ENCODE measurements at regions not wholly inside any gene's neighbourhood (a gene's known extent, or its start where the extent isn't known, plus 50 kb on each side); places are given as distances from the start of the nearest gene placed in this dataset.

DNA sequence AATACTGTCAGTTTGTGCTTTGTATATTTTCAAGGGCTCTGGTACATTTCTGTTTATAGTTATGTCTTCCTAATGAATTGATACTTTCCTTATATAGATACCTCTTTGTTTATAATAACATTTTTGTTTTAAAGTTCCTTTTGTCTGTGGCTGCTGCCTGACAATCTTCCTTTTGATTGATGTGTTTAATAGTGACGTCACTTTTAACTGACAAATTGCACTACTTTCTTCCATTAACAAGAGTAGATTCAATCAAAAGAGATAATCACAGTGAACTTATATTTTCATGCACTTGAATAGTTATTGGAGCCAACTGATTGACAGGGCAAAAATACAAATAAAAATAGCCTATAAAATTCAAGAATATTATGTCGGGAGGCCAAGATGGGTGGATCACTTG, 371.7 kb downstream of the ANXA1 start:
- H3K27me3 ChIP-seq (replicated peaks in 1 of 4; ENCODE audit: control extremely low read depth in 1 of 4, control insufficient read depth in 3 of 4, insufficient read depth in 4 of 4, low read length in 3 of 4): no peaks in the 10 kb centered on the region
- Mint-ChIP-seq H3K27me3 (no peaks in the 10 kb centered on the region), H3K4me3 (no peak overlapping the region), H3K27ac (no peak overlapping the region), H3K9me3 (ENCODE audit: insufficient read depth) (no peaks in the 10 kb centered on the region), H3K4me1 (no peaks in the 10 kb centered on the region)
- intact Hi-C loops (cut with micrococcal nuclease): no loop called here
- ChIA-PET POLR2A (no interaction called here), CTCF (no interaction called here)
- no peaks in the 10 kb centered on the region for H3K36me3 ChIP-seq (replicated peaks in 1 of 2; ENCODE audit: control extremely low read depth in 1 of 2, control insufficient read depth in 1 of 2, extremely low read depth in 1 of 2, insufficient read depth in 2 of 2, low read length in 1 of 2)
- no peaks in the 10 kb centered on the region for H4K20me1 ChIP-seq (ENCODE audit: control insufficient read depth, insufficient read depth, low read length, poor library complexity, severe bottlenecking)
- H3K27ac ChIP-seq (ENCODE audit: low read length in 2 of 2): no peak overlapping the region
- no peak overlapping the region for H3K4me2 ChIP-seq (replicated peaks; ENCODE audit: low read depth, low read length, poor library complexity, severe bottlenecking)
- no peak overlapping the region for H3K9ac ChIP-seq (ENCODE audit: low read length)
- ATAC-seq (ENCODE audit: low read depth) (no peak), DNase-seq (no peak)
- no peak for TF ChIP-seq EZH2 (IDR thresholded peaks at IDR 0.05; ENCODE audit: borderline replicate concordance, insufficient read depth, low read depth, low read length, poor library complexity, severe bottlenecking)
- TF ChIP-seq, protein P1, sequence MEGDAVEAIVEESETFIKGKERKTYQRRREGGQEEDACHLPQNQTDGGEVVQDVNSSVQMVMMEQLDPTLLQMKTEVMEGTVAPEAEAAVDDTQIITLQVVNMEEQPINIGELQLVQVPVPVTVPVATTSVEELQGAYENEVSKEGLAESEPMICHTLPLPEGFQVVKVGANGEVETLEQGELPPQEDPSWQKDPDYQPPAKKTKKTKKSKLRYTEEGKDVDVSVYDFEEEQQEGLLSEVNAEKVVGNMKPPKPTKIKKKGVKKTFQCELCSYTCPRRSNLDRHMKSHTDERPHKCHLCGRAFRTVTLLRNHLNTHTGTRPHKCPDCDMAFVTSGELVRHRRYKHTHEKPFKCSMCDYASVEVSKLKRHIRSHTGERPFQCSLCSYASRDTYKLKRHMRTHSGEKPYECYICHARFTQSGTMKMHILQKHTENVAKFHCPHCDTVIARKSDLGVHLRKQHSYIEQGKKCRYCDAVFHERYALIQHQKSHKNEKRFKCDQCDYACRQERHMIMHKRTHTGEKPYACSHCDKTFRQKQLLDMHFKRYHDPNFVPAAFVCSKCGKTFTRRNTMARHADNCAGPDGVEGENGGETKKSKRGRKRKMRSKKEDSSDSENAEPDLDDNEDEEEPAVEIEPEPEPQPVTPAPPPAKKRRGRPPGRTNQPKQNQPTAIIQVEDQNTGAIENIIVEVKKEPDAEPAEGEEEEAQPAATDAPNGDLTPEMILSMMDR (IDR thresholded peaks at IDR 0.05): no peak
- no peak overlapping the region for H3K4me3 ChIP-seq (ENCODE audit: control extremely low read depth in 1 of 5, extremely low read depth in 1 of 5, insufficient read depth in 1 of 5, low read depth in 2 of 5, low read length in 4 of 5)
- no peak overlapping the region for H2AFZ ChIP-seq (ENCODE audit: insufficient read depth, low read depth, low read length, poor library complexity, severe bottlenecking)
- no peaks in the 10 kb centered on the region for H3K79me2 ChIP-seq (ENCODE audit: control insufficient read depth, insufficient read depth, low read length)
- 100% methylated on average over 1 of the region's 2 CpGs for WGBS (ENCODE audit: insufficient coverage)
- no peaks in the 10 kb centered on the region for H3K4me1 ChIP-seq (ENCODE audit: control insufficient read depth in 2 of 2, insufficient read depth in 2 of 2, low read length in 2 of 2)
- peaks cover 0 to 4% (median 0%) of the 10 kb centered on the region in 3 donors for H3K9me3 ChIP-seq (ENCODE audit: control extremely low read depth in 1 of 3, control insufficient read depth in 2 of 3, insufficient read depth in 1 of 3, low read length in 2 of 3)

DNA sequence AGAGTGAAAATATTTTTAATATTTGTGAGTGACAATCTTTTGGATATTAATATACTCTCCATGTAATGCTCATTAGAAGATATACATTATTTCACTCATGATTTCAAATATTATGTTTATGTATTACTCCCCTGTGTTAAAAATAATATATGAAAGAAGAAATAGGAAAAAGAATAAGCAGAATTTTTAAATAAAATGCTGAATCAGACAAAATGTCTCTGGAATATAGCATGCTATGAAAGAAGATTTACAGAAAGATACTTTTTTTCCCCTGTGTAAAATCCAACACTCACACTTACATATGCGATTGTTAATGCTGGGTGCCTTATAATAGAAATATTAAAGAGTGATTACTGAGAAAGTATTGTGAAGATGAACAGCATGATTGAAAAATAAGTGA, 373.7 kb downstream of the ANXA1 start:
- Histone ChIP-seq H4K20me1 (ENCODE audit: control insufficient read depth, insufficient read depth, low read length, poor library complexity, severe bottlenecking) (no peaks in the 10 kb centered on the region), H3K27ac (ENCODE audit: low read length in 2 of 2) (no peak overlapping the region), H3K4me1 (ENCODE audit: control insufficient read depth in 2 of 2, insufficient read depth in 2 of 2, low read length in 2 of 2) (no peaks in the 10 kb centered on the region), H3K36me3 (replicated peaks in 1 of 2; ENCODE audit: control extremely low read depth in 1 of 2, control insufficient read depth in 1 of 2, extremely low read depth in 1 of 2, insufficient read depth in 2 of 2, low read length in 1 of 2) (no peaks in the 10 kb centered on the region), H2AFZ (ENCODE audit: insufficient read depth, low read depth, low read length, poor library complexity, severe bottlenecking) (no peak overlapping the region), H3K4me3 (ENCODE audit: control extremely low read depth in 1 of 5, extremely low read depth in 1 of 5, insufficient read depth in 1 of 5, low read depth in 2 of 5, low read length in 4 of 5) (no peak overlapping the region), H3K9ac (ENCODE audit: low read length) (no peak overlapping the region), H3K4me2 (replicated peaks; ENCODE audit: low read depth, low read length, poor library complexity, severe bottlenecking) (no peak overlapping the region), H3K79me2 (ENCODE audit: control insufficient read depth, insufficient read depth, low read length) (no peaks in the 10 kb centered on the region), H3K27me3 (replicated peaks in 1 of 4; ENCODE audit: control extremely low read depth in 1 of 4, control insufficient read depth in 3 of 4, insufficient read depth in 4 of 4, low read length in 3 of 4) (no peaks in the 10 kb centered on the region), H3K9me3 (ENCODE audit: control extremely low read depth in 1 of 3, control insufficient read depth in 2 of 3, insufficient read depth in 1 of 3, low read length in 2 of 3) (peaks cover 0 to 4% (median 0%) of the 10 kb centered on the region in 3 donors)
- Mint-ChIP-seq H3K4me3 (no peak overlapping the region), H3K27ac (no peak overlapping the region), H3K9me3 (ENCODE audit: insufficient read depth) (no peaks in the 10 kb centered on the region), H3K27me3 (no peaks in the 10 kb centered on the region), H3K4me1 (no peaks in the 10 kb centered on the region)
- POLR2A ChIA-PET: no interaction called here
- no peak for DNase-seq
- CTCF ChIA-PET: no interaction called here
- no CpG with 5 or more reads among the region's 1 CpG for WGBS (ENCODE audit: insufficient coverage)
- intact Hi-C loops (cut with micrococcal nuclease): no loop called here
- TF ChIP-seq, protein P1 (IDR thresholded peaks at IDR 0.05): no peak
- TF ChIP-seq EZH2 (IDR thresholded peaks at IDR 0.05; ENCODE audit: borderline replicate concordance, insufficient read depth, low read depth, low read length, poor library complexity, severe bottlenecking): no peak
- ATAC-seq (ENCODE audit: low read depth): no peak
